Liver (tissue), 8 donors: ENCODE measurements at regions not wholly inside any gene's neighbourhood (a gene's known extent, or its start where the extent isn't known, plus 50 kb on each side); places are given as distances from the start of the nearest gene placed in this dataset.

Experiments used
- DNase-seq: peaks from one replicate; pipeline ENCODE4 v3.0.0-alpha.2; 2017; ENCODE audit warnings: low spot score
- H3K27ac ChIP-seq, 2 donors: one replicate each; pipeline ENCODE4 v1.7.0; 2013; ENCODE audit warnings: inconsistent platforms in 2 of 2, low read length in 2 of 2, control low read depth in 1 of 2, low read depth in 1 of 2, mild to moderate bottlenecking in 1 of 2
- H3K27me3 ChIP-seq, 4 donors: one replicate each; pipeline versions ENCODE4 v1.6.1 to v1.7.0; 2013; ENCODE audit warnings: low read length in 3 of 4, inconsistent platforms in 1 of 4, mild to moderate bottlenecking in 1 of 4, moderate library complexity in 1 of 4; ENCODE audit not compliant: control insufficient read depth in 4 of 4, insufficient read depth in 4 of 4
- H3K36me3 ChIP-seq, 4 donors: one replicate each; pipeline versions ENCODE4 v1.6.1 to v1.7.0; 2013; ENCODE audit warnings: low read length in 3 of 4, mild to moderate bottlenecking in 3 of 4, low read depth in 1 of 4, moderate library complexity in 1 of 4; ENCODE audit not compliant: control insufficient read depth in 4 of 4, insufficient read depth in 3 of 4
- H3K4me1 ChIP-seq, 4 donors: one replicate each; pipeline versions ENCODE4 v1.6.1 to v1.7.0; 2013; ENCODE audit warnings: low read length in 3 of 4, mild to moderate bottlenecking in 3 of 4, moderate library complexity in 1 of 4; ENCODE audit not compliant: control insufficient read depth in 4 of 4, insufficient read depth in 4 of 4
- H3K4me3 ChIP-seq, 3 donors: one replicate each; pipeline versions ENCODE4 v1.6.1 to v1.7.0; 2013; ENCODE audit warnings: low read length in 3 of 3, control low read depth in 1 of 3, low read depth in 1 of 3, mild to moderate bottlenecking in 1 of 3
- H3K9ac ChIP-seq, 2 donors: one replicate each; pipeline ENCODE4 v1.7.0; 2013; ENCODE audit warnings: low read length in 2 of 2, mild to moderate bottlenecking in 2 of 2, moderate library complexity in 2 of 2, control low read depth in 1 of 2, low read depth in 1 of 2
- H3K9me3 ChIP-seq, 4 donors: one replicate each; pipeline versions ENCODE4 v1.6.1 to v1.7.0; 2013; ENCODE audit warnings: low read length in 3 of 4; ENCODE audit not compliant: control insufficient read depth in 4 of 4
- ATF3 ChIP-seq: IDR thresholded peaks from 2 replicates; pipeline ENCODE4 v1.6.1; 2016; ENCODE audit warnings: antibody characterized with exemption
- CTCF ChIP-seq: fragments of 150-350 bp; IDR thresholded peaks from 2 replicates; pipeline ENCODE4 v1.5.1; 2017; ENCODE audit warnings: improper control_type of control experiment, low read depth, low read length; ENCODE audit not compliant: missing input control
- EGR1 ChIP-seq, 2 donors: IDR thresholded peaks; 2 replicates each; pipeline ENCODE4 v1.6.1; 2016 to 2018; ENCODE audit warnings: antibody characterized with exemption in 2 of 2, low read depth in 2 of 2
- FOXA1 ChIP-seq: IDR thresholded peaks from 2 replicates; pipeline ENCODE4 v1.6.1; 2016; ENCODE audit warnings: antibody characterized with exemption
- FOXA2 ChIP-seq: IDR thresholded peaks from 2 replicates; pipeline ENCODE4 v1.6.1; 2016; ENCODE audit warnings: antibody characterized with exemption
- GABPA ChIP-seq, 2 donors: IDR thresholded peaks in 1 of 2; conservative IDR thresholded peaks in 1 of 2; 2 replicates each; pipeline ENCODE4 v1.6.1; 2016; ENCODE audit warnings: antibody characterized with exemption in 2 of 2, mild to moderate bottlenecking in 1 of 2, moderate library complexity in 1 of 2
- HNF4A ChIP-seq, 2 donors: conservative IDR thresholded peaks; 2 replicates each; pipeline ENCODE4 v1.6.1; 2016; ENCODE audit warnings: antibody characterized with exemption in 2 of 2, mild to moderate bottlenecking in 2 of 2
- HNF4G ChIP-seq: IDR thresholded peaks from 2 replicates; pipeline ENCODE4 v1.6.1; 2016; ENCODE audit warnings: antibody characterized with exemption
- JUND ChIP-seq, 2 donors: IDR thresholded peaks; 2 replicates each; pipeline ENCODE4 v1.6.1; 2016; ENCODE audit warnings: antibody characterized with exemption in 2 of 2
- MAX ChIP-seq: IDR thresholded peaks from 2 replicates; pipeline ENCODE4 v1.6.1; 2016; ENCODE audit warnings: antibody characterized with exemption
- NR2F2 ChIP-seq: IDR thresholded peaks from 2 replicates; pipeline ENCODE4 v1.6.1; 2016; ENCODE audit warnings: antibody characterized with exemption
- RAD21 ChIP-seq, 2 donors: IDR thresholded peaks; 2 replicates each; pipeline ENCODE4 v1.6.1; 2016; ENCODE audit warnings: antibody characterized with exemption in 2 of 2, mild to moderate bottlenecking in 2 of 2
- REST ChIP-seq: IDR thresholded peaks from 2 replicates; pipeline ENCODE4 v1.6.1; 2016; ENCODE audit warnings: antibody characterized with exemption, mild to moderate bottlenecking
- RXRA ChIP-seq, 2 donors: IDR thresholded peaks; 2 replicates each; pipeline ENCODE4 v1.6.1; 2017 to 2018; ENCODE audit warnings: antibody characterized with exemption in 2 of 2, mild to moderate bottlenecking in 1 of 2
- SP1 ChIP-seq: IDR thresholded peaks from 2 replicates; pipeline ENCODE4 v1.6.1; 2018; ENCODE audit warnings: antibody characterized with exemption, mild to moderate bottlenecking
- TAF1 ChIP-seq: conservative IDR thresholded peaks from 2 replicates; pipeline ENCODE4 v1.6.1; 2016; ENCODE audit warnings: antibody characterized with exemption, mild to moderate bottlenecking
- YY1 ChIP-seq: IDR thresholded peaks from 2 replicates; pipeline ENCODE4 v1.6.1; 2016; ENCODE audit warnings: antibody characterized with exemption, mild to moderate bottlenecking
- ZBTB33 ChIP-seq: IDR thresholded peaks from 2 replicates; pipeline ENCODE4 v1.6.1; 2016; ENCODE audit warnings: antibody characterized with exemption
- WGBS: extraction: QIAGEN DNeasy Blood & Tissue Kit; methylation state at CpG from one replicate; pipeline ENCODE4 v1.1.7; 2013; 5-methylcytosine and 5-hydroxymethylcytosine counted together
- donor health status: healthy.
- donor health status: healthy.
- donor health status: healthy.
- donor health status: healthy.
- donor health status: healthy.

GRCh38 chr2:51409920-51410319 lies 378.0 kb upstream of the NRXN1 start:
- Histone ChIP-seq H3K27me3 (no peaks in the 10 kb centered on the region), H3K9ac (no peak overlapping the region), H3K36me3 (no peaks in the 10 kb centered on the region), H3K9me3 (no peaks in the 10 kb centered on the region), H3K27ac (no peak overlapping the region), H3K4me1 (no peaks in the 10 kb centered on the region), H3K4me3 (no peak overlapping the region)
- TF ChIP-seq EGR1 (IDR thresholded peaks at IDR 0.05; ENCODE audit: low read depth in 2 of 2) = no peak
- no peak for TF ChIP-seq NR2F2
- no peak for TF ChIP-seq FOXA2
- TF ChIP-seq REST = no peak
- no peak for TF ChIP-seq FOXA1
- TF ChIP-seq HNF4A (conservative IDR thresholded peaks at IDR 0.05) = no peak
- no peak for TF ChIP-seq CTCF
- no peak for TF ChIP-seq ATF3
- TF ChIP-seq GABPA (IDR thresholded peaks at IDR 0.05 in 1 of 2, conservative IDR thresholded peaks at IDR 0.05 in 1 of 2) = no peak
- no peak for TF ChIP-seq HNF4G
- TF ChIP-seq JUND (IDR thresholded peaks at IDR 0.05) = no peak
- TF ChIP-seq RXRA (IDR thresholded peaks at IDR 0.05) = no peak
- no peak for TF ChIP-seq SP1
- no peak for TF ChIP-seq TAF1
- no peak for TF ChIP-seq MAX
- no peak for TF ChIP-seq YY1
- no peak for TF ChIP-seq ZBTB33
- TF ChIP-seq RAD21 (IDR thresholded peaks at IDR 0.05) = no peak
- DNase-seq = no peak
- WGBS = 33% methylated on average over 1 of the region's 1 CpG

DNA sequence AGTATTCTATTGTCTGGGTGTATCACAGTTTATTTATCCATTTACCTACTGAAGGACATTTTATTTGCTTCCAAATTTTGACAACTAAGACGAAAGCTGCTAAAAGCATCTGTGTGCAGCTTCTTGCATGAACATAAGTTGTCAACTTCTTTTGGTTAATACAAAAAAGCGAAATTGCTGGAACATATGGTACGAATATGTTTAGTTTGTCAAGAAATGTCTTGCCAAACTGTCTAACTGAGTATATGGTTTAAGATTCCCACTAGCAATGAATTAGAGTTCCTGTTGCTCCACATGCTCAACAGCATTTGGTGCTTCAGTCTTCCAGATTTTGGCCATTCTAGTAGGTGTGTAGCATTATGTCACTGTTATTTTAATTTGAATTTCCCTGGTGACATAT lies 372.3 kb upstream of the NRXN1 start:
- 82% methylated on average over 3 of the region's 3 CpGs for WGBS
- Histone ChIP-seq H3K9me3 (no peaks in the 10 kb centered on the region), H3K36me3 (no peaks in the 10 kb centered on the region), H3K27ac (no peak overlapping the region), H3K9ac (no peak overlapping the region), H3K27me3 (no peaks in the 10 kb centered on the region), H3K4me1 (no peaks in the 10 kb centered on the region), H3K4me3 (no peak overlapping the region)
- TF ChIP-seq RXRA (IDR thresholded peaks at IDR 0.05) (no peak), TAF1 (no peak), EGR1 (IDR thresholded peaks at IDR 0.05; ENCODE audit: low read depth in 2 of 2) (no peak), REST (no peak), YY1 (no peak), FOXA2 (no peak), RAD21 (IDR thresholded peaks at IDR 0.05) (no peak), NR2F2 (no peak), JUND (IDR thresholded peaks at IDR 0.05) (no peak), GABPA (IDR thresholded peaks at IDR 0.05 in 1 of 2, conservative IDR thresholded peaks at IDR 0.05 in 1 of 2) (no peak), SP1 (no peak), ZBTB33 (no peak), HNF4A (conservative IDR thresholded peaks at IDR 0.05) (no peak)
- DNase-seq = no peak
